Midbrain (tissue), 1 donor: ENCODE measurements at regions not wholly inside any gene's neighbourhood (a gene's known extent, or its start where the extent isn't known, plus 50 kb on each side); places are given as distances from the start of the nearest gene placed in this dataset.

ENCODE experiments used
- DNase-seq: peaks from one replicate; lab custom pipeline; 2025; lab: John Stamatoyannopoulos, UW

DNA sequence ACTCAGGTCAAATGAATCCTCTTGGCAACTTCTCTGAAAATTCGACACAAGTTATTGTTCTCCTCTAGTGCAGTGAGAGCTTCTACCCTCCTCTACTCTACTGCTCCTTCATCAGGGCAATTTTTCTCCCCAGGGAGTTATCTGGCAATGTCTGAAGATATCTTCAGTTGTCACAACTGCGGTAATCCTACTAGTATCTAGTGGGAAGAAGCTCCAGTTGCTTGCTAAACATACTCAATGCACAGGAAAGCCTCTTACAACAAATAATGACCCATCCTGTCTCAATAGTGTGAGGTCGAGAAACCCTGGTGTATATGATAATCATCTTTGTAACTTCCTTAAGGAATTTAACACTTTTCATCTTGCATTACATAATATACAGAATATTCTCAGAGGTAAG lies 1147.6 kb downstream of the IGSF11 start:
- DNase-seq: no peak

DNA sequence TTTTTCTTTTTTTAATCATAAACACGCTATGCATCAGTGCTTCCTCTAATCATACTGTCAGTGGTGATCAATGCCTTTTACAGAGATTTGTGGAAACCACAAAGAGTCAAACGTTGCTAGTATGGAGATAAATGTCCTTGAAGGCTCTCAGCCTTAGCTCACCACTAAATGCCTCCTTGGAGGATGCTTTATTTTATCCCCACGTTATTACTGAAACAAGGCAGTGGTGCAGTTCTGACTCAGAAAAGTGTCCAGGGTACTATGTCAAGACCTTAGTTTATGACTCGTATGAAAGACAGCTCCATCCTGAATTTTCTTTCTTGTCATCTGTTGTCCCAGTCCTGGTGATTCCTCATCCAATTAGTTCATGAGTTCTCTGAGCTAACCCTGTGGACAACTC lies 1146.7 kb downstream of the IGSF11 start:
- no peak for DNase-seq

DNA sequence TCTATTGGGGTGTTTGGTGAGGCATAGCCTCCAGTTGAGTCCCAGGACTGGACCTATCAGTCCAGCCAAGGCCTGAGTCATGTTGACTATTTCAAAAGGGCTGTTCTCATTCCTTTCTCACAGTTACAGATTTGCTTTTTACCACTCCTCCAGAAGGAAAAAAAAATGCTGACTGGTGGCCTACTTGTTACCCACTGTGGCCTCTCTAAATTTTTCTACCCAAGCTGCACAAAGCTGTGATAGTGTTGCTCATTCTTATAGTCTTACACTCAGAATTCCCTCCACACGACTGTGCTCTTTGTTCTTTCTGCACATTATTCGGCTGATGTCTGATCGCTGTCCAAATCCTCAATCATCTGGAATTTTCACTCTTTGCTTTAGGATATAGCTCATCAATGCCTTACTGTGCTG lies 1142.2 kb downstream of the IGSF11 start:
- peak; percentile 11 for DNase-seq

DNA sequence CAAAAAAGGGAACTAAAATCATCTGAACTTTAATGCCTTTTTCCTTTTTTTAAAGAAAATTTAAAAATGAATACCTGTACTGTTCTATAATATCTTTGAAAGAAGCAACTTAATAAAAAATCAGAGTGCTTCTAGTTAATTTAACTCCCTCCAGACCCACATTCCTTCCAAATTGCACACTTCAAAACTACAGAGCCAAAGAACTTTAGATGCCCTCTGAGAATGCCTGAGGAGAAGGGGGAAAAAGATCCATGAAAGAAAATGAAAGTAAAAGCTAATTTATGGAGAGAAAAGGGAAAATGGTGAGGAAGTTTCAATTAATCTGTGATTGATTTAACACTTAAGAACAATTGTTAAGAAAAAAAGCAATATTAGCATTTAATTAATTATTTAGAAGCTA lies 1141.6 kb downstream of the IGSF11 start:
- DNase-seq: no peak

DNA sequence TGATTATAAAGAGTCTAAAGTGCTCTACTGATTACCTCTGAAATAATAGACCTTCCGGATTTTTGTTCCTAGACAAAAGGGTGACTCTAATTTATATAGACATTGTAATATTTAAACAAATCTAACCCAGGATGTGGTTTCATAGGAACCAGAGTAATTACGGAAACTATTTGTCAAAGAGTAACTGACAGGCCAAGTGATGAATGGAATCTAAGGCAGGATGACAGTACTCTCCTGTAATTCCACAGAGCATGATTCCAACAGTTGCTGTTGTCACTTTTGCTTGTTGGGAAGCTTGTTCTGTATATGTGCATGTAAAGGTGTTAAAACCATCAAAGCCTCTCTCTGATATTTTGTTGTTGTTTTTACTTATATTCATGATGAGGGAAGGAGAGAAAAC lies 1141.0 kb downstream of the IGSF11 start:
- DNase-seq: no peak

DNA sequence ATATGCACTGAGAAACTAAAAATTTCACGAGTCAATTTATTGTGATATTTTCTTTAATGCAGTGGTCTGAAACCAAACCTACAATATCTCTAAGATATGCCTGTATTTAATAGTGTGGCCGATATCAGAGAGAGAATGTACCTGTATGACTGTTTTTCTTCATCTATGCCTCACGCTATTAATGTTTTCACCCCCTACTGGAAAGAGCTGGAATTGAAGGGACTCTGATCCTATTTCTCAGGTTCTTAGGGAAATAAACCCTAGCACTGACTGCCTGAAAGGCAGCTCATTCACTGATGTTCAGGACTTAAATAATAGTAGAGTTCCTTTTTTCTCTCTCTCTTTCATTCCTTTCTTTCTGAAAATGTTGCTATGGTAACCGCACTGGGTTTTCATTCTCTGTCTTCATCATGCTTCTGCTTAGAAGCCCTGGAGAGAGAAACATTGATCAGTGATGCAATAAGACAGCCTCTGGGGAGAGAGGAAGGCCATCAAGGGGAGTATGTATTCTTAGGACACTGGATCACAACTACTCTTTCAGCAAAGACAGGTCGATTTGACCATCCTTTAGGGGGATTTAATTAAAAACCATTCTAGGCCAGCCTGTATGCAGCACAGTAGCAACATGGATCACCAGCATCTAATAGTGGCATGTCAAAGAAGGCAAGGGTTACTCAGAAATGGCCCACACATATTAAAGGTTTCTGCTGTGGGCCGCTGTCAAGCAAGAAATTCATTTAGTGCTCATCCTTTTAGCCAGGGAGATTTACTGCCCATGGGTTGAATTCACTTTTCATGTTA lies 1135.7 kb downstream of the IGSF11 start:
- DNase-seq: peak; percentile 29

DNA sequence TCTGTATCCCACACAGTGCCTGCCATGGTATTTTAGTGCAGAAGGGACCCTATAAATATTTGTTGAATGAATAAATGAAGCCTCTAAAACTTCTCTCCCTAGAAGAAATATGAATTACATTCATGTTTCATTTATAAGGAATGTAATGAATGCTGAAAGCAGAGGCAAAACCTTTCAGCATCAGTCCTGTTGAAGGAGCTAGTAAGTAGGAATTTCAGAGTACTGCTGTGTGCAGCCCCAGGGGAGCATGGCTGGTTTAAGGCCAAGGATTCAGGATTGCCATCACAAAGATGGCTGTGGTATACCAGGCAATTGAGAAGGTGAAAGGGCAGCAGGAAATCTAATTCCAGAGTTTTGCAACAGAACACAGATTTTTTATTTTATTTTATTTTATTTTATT lies 1131.4 kb downstream of the IGSF11 start:
- no peak for DNase-seq

DNA sequence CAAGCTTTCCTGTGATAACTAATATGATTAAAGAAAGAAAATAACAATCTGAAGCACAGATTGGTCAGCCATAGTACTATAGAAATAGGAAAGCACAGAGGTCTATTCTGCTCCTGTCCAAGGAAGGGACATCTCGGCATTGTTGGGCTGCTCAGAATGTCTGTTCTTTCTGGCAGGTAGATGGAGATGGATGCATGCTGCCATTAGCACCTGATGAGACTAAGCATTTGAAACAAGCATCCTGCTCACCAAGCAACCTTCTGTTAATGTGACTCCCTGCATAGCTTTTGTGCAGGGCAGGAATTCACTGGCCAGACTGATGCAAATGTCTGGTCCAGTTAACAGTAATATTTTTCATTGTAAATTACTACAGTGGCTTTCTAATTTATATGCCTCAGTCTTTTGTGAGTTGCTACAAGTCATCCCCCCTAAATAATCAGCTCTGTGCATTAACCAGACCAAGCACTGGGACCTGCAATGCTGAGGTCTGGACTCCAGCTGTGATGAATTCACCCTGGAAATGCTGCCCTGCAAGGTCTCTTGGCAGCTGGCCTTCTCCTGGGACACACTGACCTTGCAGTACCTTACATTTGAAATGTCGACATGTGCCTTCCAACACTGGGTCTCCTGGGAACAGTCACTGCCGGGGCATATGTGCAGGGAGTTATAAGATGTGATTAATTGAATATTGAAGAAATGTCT lies 1123.7 kb downstream of the IGSF11 start:
- no peak for DNase-seq

DNA sequence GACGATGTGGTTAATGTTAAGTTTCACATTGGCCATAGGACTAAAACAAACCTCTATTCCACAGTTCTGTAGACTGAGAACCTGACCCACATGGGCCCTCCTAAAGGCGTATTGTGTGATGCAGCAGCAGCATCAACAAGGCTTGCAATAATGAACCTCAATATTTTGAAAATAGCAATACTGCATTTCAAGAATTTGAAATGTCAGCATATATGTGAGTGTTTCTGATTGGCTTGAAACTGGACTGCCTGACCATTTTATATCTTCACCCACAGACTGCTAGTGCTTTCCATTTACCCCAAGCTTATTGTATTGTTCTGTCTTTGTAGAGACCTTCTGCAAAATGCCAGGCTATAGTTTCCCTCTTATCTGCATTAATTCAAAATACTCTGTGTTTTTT lies 1122.3 kb downstream of the IGSF11 start:
- DNase-seq: no peak

DNA sequence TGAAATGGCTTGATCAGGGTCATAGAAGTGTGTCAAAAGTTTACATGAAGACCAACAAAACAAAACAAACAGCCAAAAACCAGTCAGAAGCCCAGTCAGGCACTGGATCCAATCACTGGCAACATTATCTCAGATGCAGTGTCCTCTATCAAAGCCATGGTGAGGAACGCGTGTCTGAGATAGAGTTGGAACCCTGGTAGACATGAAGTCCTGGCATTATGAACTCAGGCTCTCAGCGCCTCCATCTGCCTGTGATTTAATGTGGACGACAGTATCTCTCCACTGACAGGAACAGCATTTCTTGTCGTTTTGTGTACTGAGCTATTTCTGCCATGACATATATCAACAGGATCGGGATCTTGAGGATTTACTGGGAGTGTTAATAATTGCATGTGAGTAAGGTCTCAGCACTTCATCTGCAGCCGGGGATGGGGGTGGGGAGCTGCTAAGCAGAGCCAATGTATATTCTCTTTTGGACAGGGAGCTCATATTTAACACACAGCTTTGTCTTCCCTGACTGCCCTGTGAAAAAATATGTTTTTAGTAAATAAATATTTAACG lies 1120.0 kb downstream of the IGSF11 start:
- no peak for DNase-seq

DNA sequence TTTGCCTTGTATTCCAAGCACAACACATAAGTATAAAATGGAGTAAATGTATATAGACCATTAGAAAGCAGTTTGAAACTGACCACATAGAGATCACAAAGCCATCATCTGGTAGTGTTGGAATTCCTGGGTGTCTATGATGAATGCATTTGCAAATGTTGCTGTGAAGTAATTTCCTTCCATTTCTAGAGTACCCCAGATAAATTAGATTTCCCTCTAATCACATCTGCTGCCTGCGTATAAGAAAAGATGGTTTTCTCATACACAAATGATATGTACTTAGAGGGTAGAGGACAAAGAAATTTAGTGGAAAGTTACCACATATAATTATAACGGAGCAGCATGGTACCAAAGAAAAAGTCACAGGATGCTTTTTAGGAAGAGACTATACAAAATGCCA lies 1117.8 kb downstream of the IGSF11 start:
- no peak for DNase-seq

DNA sequence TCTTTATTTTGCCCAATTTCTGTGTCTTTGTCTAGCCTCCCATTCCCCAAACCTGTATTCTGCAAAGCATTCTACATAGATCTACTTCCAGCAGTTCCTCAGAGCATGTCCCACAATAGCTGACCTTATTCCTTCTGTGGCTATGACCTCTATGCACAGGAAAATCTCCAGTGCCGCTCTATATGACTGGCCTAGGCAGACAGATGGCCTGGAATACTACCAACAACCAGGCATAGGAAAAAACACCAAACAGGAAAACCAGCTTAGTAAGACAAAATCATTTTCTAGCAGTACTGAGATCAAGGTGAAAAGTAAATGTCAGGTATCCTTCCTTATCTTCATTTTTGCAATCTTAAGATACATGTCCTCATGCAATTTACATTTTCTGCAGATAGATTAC lies 1115.0 kb downstream of the IGSF11 start:
- DNase-seq: no peak

DNA sequence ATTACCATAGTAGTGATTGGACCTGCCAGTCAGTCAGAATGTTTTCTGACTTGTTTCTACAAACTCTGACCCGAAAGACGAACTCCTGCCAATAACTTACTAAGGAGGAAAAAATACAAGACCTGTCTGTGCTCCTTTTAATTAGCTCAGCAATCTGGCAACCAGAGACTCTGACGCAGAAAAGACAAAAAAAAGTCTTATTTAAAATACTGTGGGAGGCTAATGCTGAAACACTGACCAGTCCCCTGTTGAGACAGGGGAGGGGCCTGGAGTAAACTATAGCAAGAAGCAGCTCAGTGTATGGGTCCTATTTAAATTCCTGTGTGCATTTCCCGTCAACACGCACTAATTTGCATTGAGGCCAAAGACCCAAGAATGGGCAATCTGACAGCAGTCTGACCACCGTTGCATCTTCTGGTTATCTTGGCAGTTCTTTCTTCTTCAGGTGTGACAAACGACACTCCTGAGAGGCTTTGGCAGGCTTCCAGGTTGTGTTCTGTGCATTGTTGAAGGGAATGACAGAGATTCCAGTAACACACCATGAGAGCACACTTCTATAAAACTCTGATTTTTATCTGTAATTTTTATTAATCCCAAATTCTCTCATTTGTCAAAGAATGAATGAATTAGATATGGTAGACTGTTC lies 1114.3 kb downstream of the IGSF11 start:
- peak; percentile 42 for DNase-seq

DNA sequence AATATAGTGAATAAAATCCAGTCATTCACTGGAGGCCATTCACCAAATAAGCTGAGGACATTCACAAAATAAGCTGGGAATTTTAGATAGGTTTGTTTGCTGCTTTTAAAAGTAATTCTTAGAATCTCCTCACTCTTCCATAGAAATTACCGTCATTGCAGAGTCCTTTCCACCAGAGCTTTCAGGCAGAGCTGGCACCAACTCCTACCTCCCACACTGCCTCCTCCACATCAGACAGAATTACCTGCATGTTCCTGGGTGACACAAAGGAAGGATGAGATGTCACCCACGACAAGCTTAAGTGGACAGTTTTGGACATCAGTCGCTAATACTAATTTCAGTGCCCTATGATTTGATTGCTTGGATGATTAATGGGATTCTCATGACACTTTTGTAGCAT lies 1113.2 kb downstream of the IGSF11 start:
- no peak for DNase-seq

DNA sequence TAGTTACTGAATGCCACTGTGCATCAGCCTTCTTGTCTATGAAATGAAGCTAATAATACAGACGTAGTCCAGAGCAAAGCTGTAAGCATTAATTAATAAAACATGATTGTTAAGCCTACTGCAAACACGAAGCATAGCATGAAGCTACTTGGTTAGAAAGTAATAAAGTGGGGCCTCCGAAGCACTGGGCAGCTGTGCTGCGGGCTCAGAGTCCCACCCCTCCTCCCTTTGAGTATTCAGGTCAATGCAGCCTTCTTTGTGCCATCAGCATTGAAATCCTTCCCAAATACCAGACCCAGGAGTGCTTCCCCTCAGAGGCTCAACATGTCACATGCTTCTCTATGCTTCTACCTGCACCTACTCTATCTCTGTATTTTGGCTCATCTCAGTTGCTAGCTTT lies 1112.6 kb downstream of the IGSF11 start:
- DNase-seq: no peak

DNA sequence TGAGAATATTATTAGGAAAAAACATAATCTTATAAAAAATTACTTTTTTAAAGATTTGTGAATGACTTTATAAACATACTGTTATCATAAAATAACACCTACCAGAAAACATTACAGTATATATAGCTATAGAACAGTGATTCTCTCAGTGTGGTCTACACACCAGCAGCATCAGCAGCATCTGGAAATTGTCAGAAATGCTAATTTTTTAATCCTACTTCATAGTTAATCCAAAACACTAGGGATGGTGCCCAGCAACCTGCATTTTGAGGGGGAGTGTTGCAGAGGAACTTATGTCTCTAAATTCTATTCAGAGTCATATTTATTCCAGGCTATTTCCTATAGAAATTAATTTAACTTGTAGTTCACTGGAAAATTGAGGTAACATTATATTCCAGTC lies 1107.8 kb downstream of the IGSF11 start:
- no peak for DNase-seq

DNA sequence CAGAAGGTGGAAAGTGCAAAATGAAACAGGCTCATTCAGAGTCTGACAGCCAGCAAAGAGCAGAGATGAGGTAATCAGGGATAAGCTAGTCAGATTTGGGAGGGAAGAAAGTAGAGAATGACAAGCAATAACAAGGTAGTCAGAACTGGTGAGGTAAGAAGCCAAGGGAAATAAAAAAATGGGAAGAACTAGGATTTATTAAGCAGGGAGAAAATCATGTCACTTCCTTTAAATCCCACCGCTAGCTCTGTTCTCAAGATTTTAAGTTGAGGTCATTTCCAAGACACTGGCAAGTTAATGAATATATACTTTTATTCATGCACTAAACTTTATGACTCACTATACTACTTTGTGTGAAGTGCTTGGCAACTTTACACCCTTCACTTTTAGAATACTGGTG lies 1106.8 kb downstream of the IGSF11 start:
- DNase-seq: no peak

DNA sequence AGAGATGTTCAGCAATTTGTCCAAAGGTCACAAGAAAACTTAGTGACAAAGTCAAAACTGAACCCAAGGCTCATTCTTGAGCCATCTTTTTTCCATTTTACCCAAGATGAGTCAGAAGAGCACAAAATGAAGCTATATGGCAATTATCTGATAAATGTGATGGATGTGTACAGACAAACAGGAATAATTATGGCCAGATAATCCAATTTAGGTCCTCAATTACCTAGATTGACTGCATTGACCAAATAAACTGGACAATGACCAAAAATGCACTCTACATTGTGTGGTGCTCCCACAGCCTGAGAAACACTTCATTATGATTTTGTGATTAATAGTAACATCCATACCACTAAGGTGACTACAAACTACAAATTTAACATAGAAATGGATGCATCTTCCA lies 1105.8 kb downstream of the IGSF11 start:
- no peak for DNase-seq

DNA sequence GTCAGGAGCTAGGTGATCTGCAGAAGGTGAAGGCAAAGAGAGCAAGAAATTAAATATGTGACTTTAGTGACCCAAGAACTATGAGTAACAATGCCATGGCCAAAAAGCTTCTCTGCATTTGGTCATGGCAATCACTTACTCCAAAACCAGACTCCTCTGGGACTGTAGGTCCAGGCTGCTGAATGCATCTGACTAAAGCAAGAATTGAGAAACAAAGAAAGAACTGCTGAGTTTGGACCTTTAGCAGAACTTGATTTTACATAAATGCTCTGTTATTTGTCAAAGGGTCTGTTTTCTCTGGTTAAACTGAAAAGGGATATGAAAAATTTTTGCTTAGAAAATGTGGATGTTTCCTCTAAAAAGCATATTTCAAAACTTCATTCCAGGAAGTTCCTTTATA lies 1102.2 kb downstream of the IGSF11 start:
- DNase-seq: no peak

DNA sequence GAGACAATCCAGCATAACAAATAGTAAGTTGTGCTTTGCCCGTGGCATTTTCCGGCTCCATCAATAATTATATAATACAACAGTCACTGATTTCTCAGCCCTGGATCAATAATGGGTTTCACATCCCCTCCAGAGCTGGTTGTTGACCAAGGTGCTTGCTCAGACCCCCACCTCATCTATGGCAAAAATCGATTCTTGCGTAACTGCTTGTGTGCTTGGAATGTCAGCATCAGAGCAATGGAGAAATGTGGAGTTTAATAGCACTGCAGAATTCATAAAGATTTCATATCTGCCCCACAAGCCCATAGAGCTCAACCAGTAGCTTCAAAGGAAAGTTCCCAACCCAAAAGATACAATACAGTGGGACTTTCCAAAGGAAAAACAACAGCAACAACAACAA lies 1098.5 kb downstream of the IGSF11 start:
- no peak for DNase-seq

DNA sequence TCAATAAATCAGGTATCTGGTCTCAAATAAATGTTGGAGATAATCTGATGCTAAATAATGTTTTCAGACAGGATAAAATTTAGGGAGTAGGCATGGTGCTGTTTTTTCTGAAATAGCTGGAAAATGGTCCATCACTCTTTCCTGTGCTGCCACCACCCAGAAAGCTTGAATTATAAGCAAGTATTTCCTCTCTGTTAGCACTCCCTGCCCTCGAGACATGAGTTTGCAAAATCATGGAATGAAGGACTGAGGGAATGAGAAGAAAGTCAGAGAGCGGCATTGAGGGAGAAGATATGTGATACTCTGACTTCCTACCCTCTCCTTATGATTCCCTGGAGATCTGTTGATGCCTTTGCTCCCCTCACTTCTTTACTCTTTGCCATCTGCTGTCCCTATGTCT lies 1095.7 kb downstream of the IGSF11 start:
- no peak for DNase-seq

DNA sequence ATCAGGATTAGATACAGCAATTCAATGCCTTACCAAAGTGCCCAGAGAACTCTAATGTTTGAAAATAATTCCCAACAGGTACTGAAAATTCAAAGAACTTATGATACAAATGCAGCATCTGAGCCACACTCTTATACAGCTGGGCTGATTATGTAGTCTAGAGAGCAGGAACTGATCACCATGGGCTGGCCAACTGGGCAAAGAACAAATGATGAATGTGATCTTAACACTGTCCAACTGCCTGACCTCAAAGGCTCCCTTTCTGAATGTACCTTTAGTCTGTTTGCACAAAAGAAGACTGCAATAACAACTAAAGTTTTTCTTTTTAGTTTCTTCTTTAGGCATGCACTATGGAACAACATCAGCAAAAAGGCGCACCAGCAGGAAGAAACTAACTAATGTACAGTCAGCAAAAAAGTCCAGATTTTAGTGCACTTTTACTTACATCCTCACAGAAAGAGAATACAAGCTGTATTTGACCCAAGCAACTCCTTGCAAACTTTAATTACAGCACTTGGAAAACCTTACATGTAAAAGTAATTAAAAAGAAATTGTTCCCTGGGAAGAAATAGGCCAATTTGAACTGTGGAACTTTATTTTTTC lies 1095.1 kb downstream of the IGSF11 start:
- peak; percentile 31 for DNase-seq
